SK-N-MC (cell line): ENCODE measurements at regions not wholly inside any gene's neighbourhood (a gene's known extent, or its start where the extent isn't known, plus 50 kb on each side); places are given as distances from the start of the nearest gene placed in this dataset.

Experiments used
- EZH2 ChIP-seq: fragments of 200-600 bp; sonication (generic); IDR thresholded peaks from one replicate; pipeline ENCODE4 v1.6.1; 2017; ENCODE audit warnings: antibody characterized with exemption
- POLR2AphosphoS5 ChIP-seq: IDR thresholded peaks from 2 replicates; pipeline ENCODE4 v1.6.1; 2012; ENCODE audit warnings: mild to moderate bottlenecking, low read depth, low read length, borderline replicate concordance

- TF ChIP-seq EZH2 (no peak), POLR2AphosphoS5 (no peak)
These were observed 1313.9 kb upstream of the SLC39A10 start for GRCh38 chr2:194343167-194343566.
